ENCODE measurements at regions not wholly inside any gene's neighbourhood (a gene's known extent, or its start where the extent isn't known, plus 50 kb on each side); places are given as distances from the start of the nearest gene placed in this dataset.
A peak's percentile ranks its signal among the peaks of the same experiment; 100 is the strongest.

DNA sequence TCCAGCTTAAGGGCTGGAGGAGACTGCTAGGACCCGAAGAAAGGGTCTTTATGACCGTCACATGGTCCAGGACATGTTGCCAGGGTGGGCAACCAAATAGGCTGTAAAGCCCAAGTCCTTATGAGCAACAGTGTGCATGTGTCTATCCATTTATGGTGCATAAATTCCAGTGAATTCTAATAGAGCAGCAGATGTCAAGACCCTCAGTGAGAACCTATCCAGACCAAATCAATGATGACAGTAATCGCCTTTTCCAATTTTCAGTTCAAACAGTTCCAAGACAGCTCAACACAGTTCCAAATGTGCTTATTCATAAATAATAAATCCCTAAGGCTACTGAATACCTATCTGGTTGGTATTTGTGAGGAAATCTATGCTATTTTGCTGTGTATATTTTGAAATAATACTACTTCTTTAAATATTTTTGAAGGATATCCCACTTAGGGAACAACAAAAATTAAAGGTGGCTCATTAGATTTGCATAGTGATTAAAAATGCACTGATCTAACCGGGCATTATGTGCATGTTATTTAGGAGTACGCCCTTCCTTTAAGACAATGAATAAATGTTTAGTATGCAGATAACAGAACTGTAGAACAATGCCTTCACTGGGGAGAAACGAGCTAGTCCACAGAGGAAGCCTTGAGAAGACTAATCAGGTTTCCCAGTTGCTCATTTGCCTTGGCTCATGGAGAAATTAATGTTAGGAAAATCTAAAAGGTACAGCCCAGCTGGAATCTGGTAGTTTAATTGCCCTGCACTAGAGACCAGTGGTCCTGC is 519.5 kb upstream of the CHAC2 start:
- Histone ChIP-seq H3K27ac (no peak overlapping the region), H3K9me3 (no peaks in the 10 kb centered on the region), H3K4me1 (no peaks in the 10 kb centered on the region), H3K36me3 (no peaks in the 10 kb centered on the region), H3K27me3 (no peaks in the 10 kb centered on the region), H3K4me3 (no peak overlapping the region)
- in situ Hi-C loops (cut with MboI; ENCODE audit: low pct_ligation_motif_present in 1 of 4, low pct_unique_long_range_greater_than_20kb in 1 of 4, low sequenced_read_pairs in 3 of 4) (no loop called here), intact Hi-C loops (cut with DNase I; ENCODE audit: low total_unique reads) (no loop called here)
- 74 to 86% methylated on average over 4 to 6 of the region's 6 CpGs for WGBS, 2 donors (ENCODE audit: low coverage in 1 of 2)
- TF ChIP-seq EP300 (IDR thresholded peaks at IDR 0.05; ENCODE audit: low read depth) = no peak
- no peak for TF ChIP-seq POLR2AphosphoS5 (IDR thresholded peaks at IDR 0.05)
- TF ChIP-seq, protein P1, sequence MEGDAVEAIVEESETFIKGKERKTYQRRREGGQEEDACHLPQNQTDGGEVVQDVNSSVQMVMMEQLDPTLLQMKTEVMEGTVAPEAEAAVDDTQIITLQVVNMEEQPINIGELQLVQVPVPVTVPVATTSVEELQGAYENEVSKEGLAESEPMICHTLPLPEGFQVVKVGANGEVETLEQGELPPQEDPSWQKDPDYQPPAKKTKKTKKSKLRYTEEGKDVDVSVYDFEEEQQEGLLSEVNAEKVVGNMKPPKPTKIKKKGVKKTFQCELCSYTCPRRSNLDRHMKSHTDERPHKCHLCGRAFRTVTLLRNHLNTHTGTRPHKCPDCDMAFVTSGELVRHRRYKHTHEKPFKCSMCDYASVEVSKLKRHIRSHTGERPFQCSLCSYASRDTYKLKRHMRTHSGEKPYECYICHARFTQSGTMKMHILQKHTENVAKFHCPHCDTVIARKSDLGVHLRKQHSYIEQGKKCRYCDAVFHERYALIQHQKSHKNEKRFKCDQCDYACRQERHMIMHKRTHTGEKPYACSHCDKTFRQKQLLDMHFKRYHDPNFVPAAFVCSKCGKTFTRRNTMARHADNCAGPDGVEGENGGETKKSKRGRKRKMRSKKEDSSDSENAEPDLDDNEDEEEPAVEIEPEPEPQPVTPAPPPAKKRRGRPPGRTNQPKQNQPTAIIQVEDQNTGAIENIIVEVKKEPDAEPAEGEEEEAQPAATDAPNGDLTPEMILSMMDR (IDR thresholded peaks at IDR 0.05) = no peak
- no peak for TF ChIP-seq POLR2A (IDR thresholded peaks at IDR 0.05)
- no peak for DNase-seq

DNA sequence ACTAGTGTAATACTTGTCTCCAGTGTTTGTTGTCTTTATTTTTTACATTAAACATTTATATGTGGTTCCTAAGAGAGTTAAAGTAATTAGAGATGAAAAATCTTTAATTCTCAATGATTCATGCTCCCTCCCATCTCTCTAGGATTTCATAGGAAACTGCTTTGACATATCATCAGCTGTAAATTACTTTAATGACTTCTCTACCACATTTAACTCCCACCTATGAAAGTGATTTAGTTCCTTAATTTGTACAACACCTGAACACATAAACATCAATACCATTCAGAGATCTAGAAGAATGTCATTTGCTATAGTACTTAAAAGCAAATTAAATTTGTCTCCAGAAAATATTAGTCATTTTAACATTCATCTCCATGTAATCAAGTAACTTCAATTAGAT is 524.2 kb upstream of the CHAC2 start:
- H3K9me3 ChIP-seq = no peaks in the 10 kb centered on the region

DNA sequence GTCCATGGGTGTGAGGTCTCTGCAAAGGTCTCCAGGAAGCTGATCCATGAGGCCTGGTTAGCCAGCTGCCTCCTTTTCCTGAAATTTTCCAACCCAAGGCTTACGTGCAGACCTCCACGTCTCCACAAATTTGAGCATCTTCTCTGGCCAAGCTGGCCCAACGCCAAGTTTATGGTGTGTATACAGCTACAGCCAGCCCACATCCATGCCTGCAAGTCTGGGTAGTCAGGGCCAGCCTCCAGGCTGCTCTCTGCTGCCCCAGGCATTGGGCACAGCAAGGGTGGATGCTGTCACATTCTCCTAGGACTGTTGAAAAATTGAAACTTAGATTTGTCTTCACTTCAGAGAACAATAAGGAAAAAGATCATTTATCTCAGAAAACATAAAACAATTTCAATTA is 525.5 kb upstream of the CHAC2 start:
- DNase-seq = no peak
- intact Hi-C loops (cut with DNase I; ENCODE audit: low total_unique reads) = no loop called here
- H3K9me3 ChIP-seq = no peaks in the 10 kb centered on the region
- TF ChIP-seq POLR2A (IDR thresholded peaks at IDR 0.05) (no peak), EP300 (IDR thresholded peaks at IDR 0.05; ENCODE audit: low read depth) (no peak), POLR2AphosphoS5 (IDR thresholded peaks at IDR 0.05) (no peak)
- TF ChIP-seq, protein P1 (IDR thresholded peaks at IDR 0.05) = no peak
- 67 to 75% methylated on average over 3 of the region's 3 CpGs for WGBS, 2 donors (ENCODE audit: low coverage in 1 of 2)
- no peak overlapping the region for H3K27ac ChIP-seq
- H3K27me3 ChIP-seq = no peaks in the 10 kb centered on the region
- in situ Hi-C loops (cut with MboI; ENCODE audit: low pct_ligation_motif_present in 1 of 4, low pct_unique_long_range_greater_than_20kb in 1 of 4, low sequenced_read_pairs in 3 of 4) = no loop called here
- no peak overlapping the region for H3K4me3 ChIP-seq
- no peaks in the 10 kb centered on the region for H3K36me3 ChIP-seq
- H3K4me1 ChIP-seq = no peaks in the 10 kb centered on the region

More for the DNA sequence above, 524.2 kb upstream of the CHAC2 start:
- intact Hi-C loops (cut with DNase I; ENCODE audit: low total_unique reads) (no loop called here), in situ Hi-C loops (cut with MboI; ENCODE audit: low pct_ligation_motif_present in 1 of 4, low pct_unique_long_range_greater_than_20kb in 1 of 4, low sequenced_read_pairs in 3 of 4) (no loop called here)
- Histone ChIP-seq H3K27me3 (no peaks in the 10 kb centered on the region), H3K27ac (no peak overlapping the region), H3K36me3 (no peaks in the 10 kb centered on the region), H3K4me3 (no peak overlapping the region), H3K4me1 (no peaks in the 10 kb centered on the region)
- no peak for DNase-seq
- TF ChIP-seq EP300 (IDR thresholded peaks at IDR 0.05; ENCODE audit: low read depth) (no peak), POLR2AphosphoS5 (IDR thresholded peaks at IDR 0.05) (no peak), POLR2A (IDR thresholded peaks at IDR 0.05) (no peak)
- TF ChIP-seq, protein P1 (IDR thresholded peaks at IDR 0.05) = no peak

DNA sequence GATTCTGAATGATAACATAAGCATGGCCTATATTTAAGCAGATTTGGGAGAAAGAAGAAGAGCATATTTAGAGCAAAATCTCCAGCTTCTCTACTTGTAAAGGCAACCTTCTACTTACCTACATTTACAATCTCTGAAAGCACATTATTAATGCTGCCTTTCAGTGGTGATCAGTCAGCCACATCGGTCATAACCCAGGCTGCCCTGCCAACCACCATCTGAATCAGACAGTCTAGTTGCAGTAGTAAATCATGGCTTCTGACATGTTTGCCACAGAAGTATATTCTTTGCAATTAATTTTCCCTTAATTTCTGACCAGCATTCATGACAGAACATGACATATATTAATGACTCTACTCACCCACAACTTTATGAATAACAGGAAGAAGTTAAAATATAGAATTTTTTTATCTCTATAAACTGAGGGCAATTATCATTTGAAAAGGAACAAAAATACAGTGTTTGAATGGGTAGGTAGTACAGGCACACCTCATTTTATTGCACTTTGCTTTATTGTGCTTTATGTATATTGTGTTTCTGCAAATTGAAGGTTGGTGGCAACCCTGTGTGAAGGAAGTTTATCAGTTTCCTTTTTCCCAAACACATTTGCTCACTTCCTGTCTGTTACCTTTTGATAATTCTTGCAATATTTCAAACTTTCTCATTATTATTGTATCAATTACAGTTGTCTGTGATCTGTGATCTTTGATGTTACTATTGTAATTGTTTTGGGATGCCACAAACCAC is 531.6 kb upstream of the CHAC2 start:
- in situ Hi-C loops (cut with MboI; ENCODE audit: low pct_ligation_motif_present in 1 of 4, low pct_unique_long_range_greater_than_20kb in 1 of 4, low sequenced_read_pairs in 3 of 4) = no loop called here
- no peaks in the 10 kb centered on the region for H3K36me3 ChIP-seq
- no peaks in the 10 kb centered on the region for H3K27me3 ChIP-seq
- intact Hi-C loops (cut with DNase I; ENCODE audit: low total_unique reads) = no loop called here
- TF ChIP-seq, protein P1 (IDR thresholded peaks at IDR 0.05) = no peak
- no peak for TF ChIP-seq POLR2A (IDR thresholded peaks at IDR 0.05)
- TF ChIP-seq EP300 (IDR thresholded peaks at IDR 0.05; ENCODE audit: low read depth) = no peak
- TF ChIP-seq POLR2AphosphoS5 (IDR thresholded peaks at IDR 0.05) = no peak
- H3K9me3 ChIP-seq = no peaks in the 10 kb centered on the region
- H3K4me3 ChIP-seq = no peak overlapping the region
- H3K4me1 ChIP-seq = peaks cover 0 to 20% (median 4%) of the 10 kb centered on the region in 4 donors
- DNase-seq = peak; percentile 30
- WGBS, 2 donors (ENCODE audit: low coverage in 1 of 2) = 25 to 39% methylated on average over 1 of the region's 1 CpG
- H3K27ac ChIP-seq = peak overlapping the region; percentile 9 to 47 (median 28)

Data from transverse colon (tissue), 4 donors.